HEK293 (cell line): ENCODE measurements at regions not wholly inside any gene's neighbourhood (a gene's known extent, or its start where the extent isn't known, plus 50 kb on each side); places are given as distances from the start of the nearest gene placed in this dataset.
A peak's percentile ranks its signal among the peaks of the same experiment; 100 is the strongest.

Experiments used
- CTCF ChIA-PET: fragments of 350-600 bp; formaldehyde crosslinking; extraction: SDS; loops from one replicate; lab custom pipeline; 2021; ENCODE audit warnings: antibody characterized with exemption; lab: Yijun Ruan, JAX
- POLR2A ChIA-PET: fragments of 300-600 bp; formaldehyde crosslinking; extraction: SDS; loops from one replicate; lab custom pipeline; 2020; ENCODE audit warnings: antibody characterized with exemption, inconsistent platforms; lab: Yijun Ruan, JAX
- H3K27ac ChIP-seq: fragments of 200-500 bp; sonication (Bioruptor generic); 2 replicates; pipeline ENCODE4 v1.5.1; 2014; ENCODE audit warnings: low read depth, low read length, control low read depth, inconsistent platforms; ENCODE audit errors: extremely low read depth
- H3K36me3 ChIP-seq, 2 experiments: fragments of 200-500 bp in 1 of 2; sonication (Bioruptor generic) in 1 of 2; 1 replicate in 1 of 2; 2 replicates in 1 of 2; pipeline ENCODE4 v1.5.1; 2014 to 2017; ENCODE audit warnings: inconsistent platforms in 2 of 2, low read length in 2 of 2; ENCODE audit not compliant: control insufficient read depth in 2 of 2, insufficient read depth in 1 of 2
- H3K4me1 ChIP-seq: fragments of 200-500 bp; sonication (Bioruptor generic); 2 replicates; pipeline ENCODE4 v1.5.1; 2014; ENCODE audit warnings: mild to moderate bottlenecking, low read length, inconsistent platforms; ENCODE audit not compliant: control insufficient read depth, insufficient read depth
- H3K4me3 ChIP-seq: 2 replicates; pipeline ENCODE4 v1.5.1; 2011; ENCODE audit warnings: low read depth, mild to moderate bottlenecking, control low read depth, low read length, moderate library complexity
- H3K9me3 ChIP-seq: fragments of 200-500 bp; sonication (Bioruptor generic); 2 replicates; pipeline ENCODE4 v1.5.1; 2014; ENCODE audit warnings: low read depth, low read length, inconsistent platforms; ENCODE audit not compliant: control insufficient read depth, insufficient read depth
- HOXD13 ChIP-seq: sonication (generic); formaldehyde crosslinking; IDR thresholded peaks from 2 replicates; pipeline ENCODE4 v1.8.0; 2022; ENCODE audit warnings: missing genetic modification reagents, borderline replicate concordance
- MZF1 ChIP-seq: fragments of 450-650 bp; formaldehyde crosslinking; IDR thresholded peaks from 2 replicates; pipeline ENCODE4 v1.5.1; 2017; ENCODE audit warnings: missing biosample characterization, missing genetic modification characterization, borderline replicate concordance
- OVOL3 ChIP-seq: fragments of 450-650 bp; formaldehyde crosslinking; IDR thresholded peaks from 2 replicates; pipeline ENCODE4 v1.5.1; 2016; ENCODE audit warnings: missing biosample characterization, missing genetic modification characterization
- PBX3 ChIP-seq: sonication (generic); formaldehyde crosslinking; IDR thresholded peaks from 2 replicates; pipeline ENCODE4 v1.8.1; 2022; ENCODE audit warnings: mild to moderate bottlenecking, moderate library complexity, missing genetic modification reagents
- REPIN1 ChIP-seq: fragments of 450-650 bp; formaldehyde crosslinking; IDR thresholded peaks from 2 replicates; pipeline ENCODE4 v1.5.1; 2017; ENCODE audit warnings: missing biosample characterization, missing genetic modification characterization, low read depth
- ZBTB17 ChIP-seq: fragments of 450-650 bp; formaldehyde crosslinking; IDR thresholded peaks from 2 replicates; pipeline ENCODE4 v1.5.1; 2016; ENCODE audit warnings: missing biosample characterization, missing genetic modification characterization
- ZBTB6 ChIP-seq: fragments of 450-650 bp; formaldehyde crosslinking; IDR thresholded peaks from 2 replicates; pipeline ENCODE4 v1.5.1; 2017; ENCODE audit warnings: missing biosample characterization, missing genetic modification characterization
- ZEB2 ChIP-seq: fragments of 450-650 bp; formaldehyde crosslinking; IDR thresholded peaks from 2 replicates; pipeline ENCODE4 v1.5.1; 2016; ENCODE audit warnings: missing biosample characterization, missing genetic modification characterization
- ZNF146 ChIP-seq: fragments of 450-650 bp; formaldehyde crosslinking; IDR thresholded peaks from 2 replicates; pipeline ENCODE4 v1.5.1; 2016; ENCODE audit warnings: missing biosample characterization, missing genetic modification characterization
- ZNF157 ChIP-seq: fragments of 450-650 bp; formaldehyde crosslinking; IDR thresholded peaks from 2 replicates; pipeline ENCODE4 v1.5.1; 2016; ENCODE audit warnings: missing biosample characterization, missing genetic modification characterization
- ZNF221 ChIP-seq: fragments of 450-650 bp; formaldehyde crosslinking; IDR thresholded peaks from 2 replicates; pipeline ENCODE4 v1.5.1; 2017; ENCODE audit warnings: missing biosample characterization, missing genetic modification characterization, borderline replicate concordance
- ZNF223 ChIP-seq: fragments of 450-650 bp; formaldehyde crosslinking; IDR thresholded peaks from 2 replicates; pipeline ENCODE4 v1.5.1; 2016; ENCODE audit warnings: missing biosample characterization, missing genetic modification characterization
- ZNF239 ChIP-seq: fragments of 450-650 bp; formaldehyde crosslinking; IDR thresholded peaks from 2 replicates; pipeline ENCODE4 v1.5.1; 2016; ENCODE audit warnings: missing biosample characterization, missing genetic modification characterization
- ZNF266 ChIP-seq: fragments of 450-650 bp; formaldehyde crosslinking; IDR thresholded peaks from 2 replicates; pipeline ENCODE4 v1.5.1; 2016; ENCODE audit warnings: missing biosample characterization, missing genetic modification characterization, low read depth
- ZNF280D ChIP-seq: fragments of 450-650 bp; formaldehyde crosslinking; IDR thresholded peaks from 2 replicates; pipeline ENCODE4 v1.5.1; 2016; ENCODE audit warnings: missing biosample characterization, missing genetic modification characterization
- ZNF423 ChIP-seq: fragments of 450-650 bp; formaldehyde crosslinking; IDR thresholded peaks from 2 replicates; pipeline ENCODE4 v1.5.1; 2016; ENCODE audit warnings: missing biosample characterization, missing genetic modification characterization
- ZNF501 ChIP-seq: fragments of 450-650 bp; formaldehyde crosslinking; IDR thresholded peaks from 2 replicates; pipeline ENCODE4 v1.5.1; 2016; ENCODE audit warnings: missing biosample characterization, missing genetic modification characterization
- ZNF514 ChIP-seq: fragments of 450-650 bp; formaldehyde crosslinking; IDR thresholded peaks from 2 replicates; pipeline ENCODE4 v1.5.1; 2016; ENCODE audit warnings: missing biosample characterization, missing genetic modification characterization
- ZNF529 ChIP-seq: fragments of 450-650 bp; formaldehyde crosslinking; IDR thresholded peaks from 2 replicates; pipeline ENCODE4 v1.5.1; 2017; ENCODE audit warnings: missing genetic modification characterization, missing biosample characterization; ENCODE audit not compliant: insufficient replicate concordance
- ZNF548 ChIP-seq: fragments of 450-650 bp; formaldehyde crosslinking; IDR thresholded peaks from 2 replicates; pipeline ENCODE4 v1.5.1; 2016; ENCODE audit warnings: missing biosample characterization, missing genetic modification characterization
- ZNF600 ChIP-seq: fragments of 450-650 bp; formaldehyde crosslinking; IDR thresholded peaks from 2 replicates; pipeline ENCODE4 v1.5.1; 2016; ENCODE audit warnings: missing biosample characterization, missing genetic modification characterization
- ZNF701 ChIP-seq: fragments of 450-650 bp; formaldehyde crosslinking; IDR thresholded peaks from 2 replicates; pipeline ENCODE4 v1.5.1; 2016; ENCODE audit warnings: missing biosample characterization, missing genetic modification characterization
- ZNF704 ChIP-seq: fragments of 450-650 bp; formaldehyde crosslinking; IDR thresholded peaks from 2 replicates; pipeline ENCODE4 v1.5.1; 2016; ENCODE audit warnings: missing biosample characterization, missing genetic modification characterization
- ZNF707 ChIP-seq: fragments of 450-650 bp; formaldehyde crosslinking; IDR thresholded peaks from 2 replicates; pipeline ENCODE4 v1.5.1; 2016; ENCODE audit warnings: missing biosample characterization, missing genetic modification characterization
- ZNF768 ChIP-seq: fragments of 450-650 bp; formaldehyde crosslinking; IDR thresholded peaks from 2 replicates; pipeline ENCODE4 v1.5.1; 2018; ENCODE audit warnings: missing biosample characterization, mild to moderate bottlenecking, missing genetic modification characterization
- ZNF792 ChIP-seq: fragments of 450-650 bp; formaldehyde crosslinking; IDR thresholded peaks from 2 replicates; pipeline ENCODE4 v1.5.1; 2016; ENCODE audit warnings: missing biosample characterization, missing genetic modification characterization

GRCh38 chr1:38608202-38608864, 251.2 kb downstream of the RRAGC start (continued):
- TF ChIP-seq PBX3 (no peak), ZBTB17 (tag by site-specific recombination) (peak; percentile 62; the same call in 1 of the 2 replicates), ZNF704 (tag by site-specific recombination) (no peak), ZNF792 (tag by site-specific recombination) (no peak), ZNF280D (tag by site-specific recombination) (no peak), ZNF221 (no peak), REPIN1 (tag by site-specific recombination) (no peak), ZNF707 (no peak), ZEB2 (tag by site-specific recombination) (no peak)

GRCh38 chr1:38607526-38607925, 252.0 kb downstream of the RRAGC start:
- TF ChIP-seq ZNF157 (no peak), ZNF223 (tag by site-specific recombination) (no peak), ZNF514 (tag by site-specific recombination) (no peak), ZBTB6 (tag by site-specific recombination) (no peak), OVOL3 (tag by site-specific recombination) (no peak), ZNF423 (tag by site-specific recombination) (no peak), ZNF239 (tag by site-specific recombination) (no peak), MZF1 (tag by site-specific recombination) (no peak), ZNF548 (tag by site-specific recombination) (no peak)
- Histone ChIP-seq H3K4me1 (no peaks in the 10 kb centered on the region), H3K27ac (no peak overlapping the region), H3K9me3 (no peaks in the 10 kb centered on the region), H3K36me3 (no peaks in the 10 kb centered on the region), H3K4me3 (no peak overlapping the region)
- ChIA-PET CTCF (interaction anchor here (0.6 kb wide), 1 partner anchor 10 kb away, joined by 3 read pairs; no protein-coding TSS in a partner anchor), POLR2A (no interaction called here)

- H3K4me3 ChIP-seq: no peak overlapping the region
- H3K27ac ChIP-seq: no peak overlapping the region
- no peaks in the 10 kb centered on the region for H3K36me3 ChIP-seq
- ChIA-PET POLR2A (no interaction called here), CTCF (interaction anchor here (1.7 kb wide), 1 partner anchor 15 kb away, joined by 5 read pairs; no protein-coding TSS in a partner anchor)
- H3K9me3 ChIP-seq: no peaks in the 10 kb centered on the region
- H3K4me1 ChIP-seq: no peaks in the 10 kb centered on the region
- TF ChIP-seq ZNF501 (tag by site-specific recombination): no peak
- no peak for TF ChIP-seq HOXD13 (CRISPR knock-in tag)
- no peak for TF ChIP-seq ZNF266 (tag by site-specific recombination)
- no peak for TF ChIP-seq ZNF701 (tag by site-specific recombination)
- no peak for TF ChIP-seq ZNF768 (tag by site-specific recombination)
- no peak for TF ChIP-seq ZNF146
- no peak for TF ChIP-seq ZNF529 (tag by site-specific recombination)
- TF ChIP-seq ZNF600 (tag by site-specific recombination): no peak
- TF ChIP-seq ZNF280D (tag by site-specific recombination): no peak
Observed at GRCh38 chr1:38605063-38605462, 254.5 kb downstream of the RRAGC start.
